ENCODE measurements at regions not wholly inside any gene's neighbourhood (a gene's known extent, or its start where the extent isn't known, plus 50 kb on each side); places are given as distances from the start of the nearest gene placed in this dataset.
A peak's percentile ranks its signal among the peaks of the same experiment; 100 is the strongest.

DNA sequence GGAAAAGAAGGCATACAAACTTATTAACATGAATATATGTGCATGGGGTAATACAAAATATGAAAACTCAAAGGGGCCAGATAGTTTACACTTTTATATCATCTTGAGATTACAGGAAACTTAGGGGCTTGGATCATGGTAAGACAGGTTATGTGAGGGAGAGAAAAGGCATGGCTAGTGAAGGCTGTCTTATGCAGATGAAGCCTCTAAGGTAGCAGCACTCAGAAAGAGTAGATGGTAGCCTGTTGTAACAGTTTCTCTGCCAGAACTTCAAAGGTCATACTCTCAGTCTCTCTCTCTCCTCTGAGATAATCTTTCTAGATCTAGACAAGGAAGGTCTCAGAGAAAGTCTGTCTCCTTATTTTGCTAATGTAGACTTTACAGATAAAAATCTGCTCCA, 57.2 kb upstream of the FGF10 start:
- no peaks in the 10 kb centered on the region for H3K9me3 ChIP-seq (ENCODE audit: low read depth)
- no peak overlapping the region for H3K4me3 ChIP-seq
- H3K4me1 ChIP-seq (ENCODE audit: low read depth) = peaks cover 11% of the 10 kb centered on the region
- H3K36me3 ChIP-seq = no peaks in the 10 kb centered on the region
- H3K27ac ChIP-seq = peak overlapping the region; percentile 55
- no peak for DNase-seq (ENCODE audit: low read depth in 1 of 2, low spot score in 1 of 2)
- no peaks in the 10 kb centered on the region for H3K27me3 ChIP-seq
- TF ChIP-seq, protein P1, sequence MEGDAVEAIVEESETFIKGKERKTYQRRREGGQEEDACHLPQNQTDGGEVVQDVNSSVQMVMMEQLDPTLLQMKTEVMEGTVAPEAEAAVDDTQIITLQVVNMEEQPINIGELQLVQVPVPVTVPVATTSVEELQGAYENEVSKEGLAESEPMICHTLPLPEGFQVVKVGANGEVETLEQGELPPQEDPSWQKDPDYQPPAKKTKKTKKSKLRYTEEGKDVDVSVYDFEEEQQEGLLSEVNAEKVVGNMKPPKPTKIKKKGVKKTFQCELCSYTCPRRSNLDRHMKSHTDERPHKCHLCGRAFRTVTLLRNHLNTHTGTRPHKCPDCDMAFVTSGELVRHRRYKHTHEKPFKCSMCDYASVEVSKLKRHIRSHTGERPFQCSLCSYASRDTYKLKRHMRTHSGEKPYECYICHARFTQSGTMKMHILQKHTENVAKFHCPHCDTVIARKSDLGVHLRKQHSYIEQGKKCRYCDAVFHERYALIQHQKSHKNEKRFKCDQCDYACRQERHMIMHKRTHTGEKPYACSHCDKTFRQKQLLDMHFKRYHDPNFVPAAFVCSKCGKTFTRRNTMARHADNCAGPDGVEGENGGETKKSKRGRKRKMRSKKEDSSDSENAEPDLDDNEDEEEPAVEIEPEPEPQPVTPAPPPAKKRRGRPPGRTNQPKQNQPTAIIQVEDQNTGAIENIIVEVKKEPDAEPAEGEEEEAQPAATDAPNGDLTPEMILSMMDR (IDR thresholded peaks at IDR 0.05; ENCODE audit: low read depth, low read length) = no peak

DNA sequence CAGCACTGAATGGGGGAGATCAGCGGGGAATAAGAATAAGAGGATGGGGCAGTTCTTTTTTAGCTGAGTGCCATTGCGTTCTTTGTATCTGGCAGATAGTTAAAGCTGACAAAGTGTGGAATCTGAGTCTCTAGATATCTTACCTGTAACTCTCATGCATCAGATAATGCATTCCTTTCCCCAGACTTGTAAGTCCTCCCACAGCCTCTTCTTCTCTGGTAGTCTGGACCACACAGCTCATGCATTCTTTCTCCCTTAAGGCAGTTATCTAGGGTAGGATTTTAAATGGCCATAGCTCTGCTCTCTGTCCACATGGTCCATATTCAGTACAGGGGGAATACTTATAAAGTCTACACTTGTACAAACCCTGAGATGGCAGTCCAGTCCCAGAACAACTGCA, 54.0 kb upstream of the FGF10 start:
- Histone ChIP-seq H3K36me3 (no peaks in the 10 kb centered on the region), H3K4me3 (no peak overlapping the region), H3K9me3 (ENCODE audit: low read depth) (no peaks in the 10 kb centered on the region), H3K4me1 (ENCODE audit: low read depth) (peaks cover 11% of the 10 kb centered on the region), H3K27ac (no peak overlapping the region), H3K27me3 (no peaks in the 10 kb centered on the region)
- TF ChIP-seq, protein P1 (IDR thresholded peaks at IDR 0.05; ENCODE audit: low read depth, low read length) = no peak
- DNase-seq (ENCODE audit: low read depth in 1 of 2, low spot score in 1 of 2) = no peak

DNA sequence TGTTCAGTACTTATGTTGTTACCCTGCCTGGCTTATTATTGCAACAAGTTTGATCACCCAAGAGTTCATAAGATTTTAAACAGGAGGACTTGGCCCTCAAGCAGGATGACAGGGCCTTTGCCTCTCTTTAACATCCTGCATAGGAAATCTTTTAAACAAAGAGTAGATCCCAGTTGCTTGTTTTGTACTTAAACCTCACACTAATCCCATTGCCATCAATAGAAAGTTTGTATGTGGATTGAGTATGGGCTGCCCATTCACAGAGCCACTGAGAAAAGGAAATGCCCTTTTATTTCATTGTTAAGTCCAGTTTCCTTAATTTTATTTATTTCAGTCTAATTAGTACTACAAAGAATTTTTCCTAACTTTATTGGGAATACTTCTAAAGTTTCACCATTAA, 52.2 kb upstream of the FGF10 start:
- Histone ChIP-seq H3K9me3 (ENCODE audit: low read depth) (no peaks in the 10 kb centered on the region), H3K4me3 (no peak overlapping the region), H3K27ac (no peak overlapping the region), H3K27me3 (no peaks in the 10 kb centered on the region), H3K36me3 (no peaks in the 10 kb centered on the region), H3K4me1 (ENCODE audit: low read depth) (peaks cover 5% of the 10 kb centered on the region)
- DNase-seq (ENCODE audit: low read depth in 1 of 2, low spot score in 1 of 2) = no peak
- TF ChIP-seq, protein P1 (IDR thresholded peaks at IDR 0.05; ENCODE audit: low read depth, low read length) = no peak

DNA sequence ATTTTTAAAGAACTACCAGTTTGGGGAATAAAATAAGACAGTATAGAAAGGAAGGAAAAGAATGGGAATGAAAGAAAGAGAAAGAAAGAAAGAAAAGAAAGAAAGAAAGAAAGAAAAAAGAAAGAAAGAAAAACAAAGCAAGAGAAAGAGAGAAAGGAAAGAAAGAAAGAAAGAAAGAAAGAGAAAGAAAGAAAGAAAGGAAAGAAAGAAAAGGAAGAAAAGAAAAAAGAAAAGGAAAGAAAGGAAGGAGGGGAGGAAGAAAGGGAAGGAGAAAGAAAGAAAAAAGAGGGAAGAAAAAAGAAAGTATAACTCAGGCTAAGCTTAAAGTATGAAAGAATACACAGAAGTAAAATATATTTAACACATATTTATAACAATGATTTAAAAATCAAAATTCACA, 51.0 kb upstream of the FGF10 start:
- no peaks in the 10 kb centered on the region for H3K27me3 ChIP-seq
- no peaks in the 10 kb centered on the region for H3K36me3 ChIP-seq
- no peak overlapping the region for H3K4me3 ChIP-seq
- no peak for DNase-seq (ENCODE audit: low read depth in 1 of 2, low spot score in 1 of 2)
- H3K9me3 ChIP-seq (ENCODE audit: low read depth) = no peaks in the 10 kb centered on the region
- no peak overlapping the region for H3K27ac ChIP-seq
- TF ChIP-seq, protein P1 (IDR thresholded peaks at IDR 0.05; ENCODE audit: low read depth, low read length) = no peak
- H3K4me1 ChIP-seq (ENCODE audit: low read depth) = no peaks in the 10 kb centered on the region
